Muscle of leg (tissue), 3 donors: ENCODE measurements at regions not wholly inside any gene's neighbourhood (a gene's known extent, or its start where the extent isn't known, plus 50 kb on each side); places are given as distances from the start of the nearest gene placed in this dataset.
A peak's percentile ranks its signal among the peaks of the same experiment; 100 is the strongest.

Experiments used
- DNase-seq: peaks from one replicate; pipeline ENCODE4 v3.0.0; 2013
- H3K27ac ChIP-seq: one replicate; pipeline ENCODE4 v1.5.1; 2013; ENCODE audit warnings: mild to moderate bottlenecking, low read length, control low read depth
- H3K27me3 ChIP-seq: one replicate; pipeline ENCODE4 v1.6.1; 2013; ENCODE audit warnings: low read length; ENCODE audit not compliant: control insufficient read depth, insufficient read depth
- H3K36me3 ChIP-seq: one replicate; pipeline ENCODE4 v1.6.1; 2013; ENCODE audit warnings: low read length; ENCODE audit not compliant: control insufficient read depth, insufficient read depth
- H3K4me1 ChIP-seq: one replicate; pipeline ENCODE4 v1.6.1; 2013; ENCODE audit warnings: low read length; ENCODE audit not compliant: control insufficient read depth, insufficient read depth
- H3K4me3 ChIP-seq: one replicate; pipeline ENCODE4 v1.5.1; 2013; ENCODE audit warnings: low read length, control low read depth
- H3K9me3 ChIP-seq: replicated peaks from 2 replicates; pipeline ENCODE4 v1.6.1; 2013; ENCODE audit warnings: low read depth, low read length; ENCODE audit not compliant: control insufficient read depth
- WGBS: methylation state at CpG from one replicate; pipeline ENCODE4 v1.1.5; 2013; ENCODE audit warnings: missing lambda C conversion rate; ENCODE audit not compliant: insufficient coverage; 5-methylcytosine and 5-hydroxymethylcytosine counted together

GRCh38 chr15:92565351-92566125 is 90.0 kb downstream of the FAM174B start:
- WGBS = 63% methylated on average over 3 of the region's 5 CpGs
- Histone ChIP-seq H3K36me3 (no peaks in the 10 kb centered on the region), H3K9me3 (no peaks in the 10 kb centered on the region)

GRCh38 chr15:92561754-92562153 is 93.8 kb downstream of the FAM174B start:
- peaks cover 4% of the 10 kb centered on the region for H3K4me1 ChIP-seq
- 100% methylated on average over 1 of the region's 5 CpGs for WGBS

More at GRCh38 chr15:92565351-92566125, 90.0 kb downstream of the FAM174B start:
- Histone ChIP-seq H3K27me3 (no peaks in the 10 kb centered on the region), H3K4me3 (no peak overlapping the region), H3K27ac (no peak overlapping the region), H3K4me1 (peaks cover 13% of the 10 kb centered on the region)
- no peak for DNase-seq

GRCh38 chr15:92553317-92553716 is 102.3 kb downstream of the FAM174B start:
- Histone ChIP-seq H3K4me1 (no peaks in the 10 kb centered on the region), H3K27me3 (no peaks in the 10 kb centered on the region), H3K36me3 (no peaks in the 10 kb centered on the region), H3K27ac (no peak overlapping the region), H3K4me3 (no peak overlapping the region), H3K9me3 (no peaks in the 10 kb centered on the region)
- DNase-seq = no peak
- 67% methylated on average over 1 of the region's 1 CpG for WGBS

More at GRCh38 chr15:92561754-92562153, 93.8 kb downstream of the FAM174B start:
- Histone ChIP-seq H3K27me3 (no peaks in the 10 kb centered on the region), H3K36me3 (no peaks in the 10 kb centered on the region), H3K4me3 (no peak overlapping the region), H3K27ac (no peak overlapping the region), H3K9me3 (no peaks in the 10 kb centered on the region)
- no peak for DNase-seq

GRCh38 chr15:92545996-92546395 is 109.6 kb downstream of the FAM174B start:
- no peak overlapping the region for H3K4me3 ChIP-seq
- no peak for DNase-seq
- H3K9me3 ChIP-seq = no peaks in the 10 kb centered on the region
- no peaks in the 10 kb centered on the region for H3K36me3 ChIP-seq
- no peak overlapping the region for H3K27ac ChIP-seq
- no peaks in the 10 kb centered on the region for H3K27me3 ChIP-seq
- H3K4me1 ChIP-seq = peaks cover 10% of the 10 kb centered on the region

- Histone ChIP-seq H3K36me3 (no peaks in the 10 kb centered on the region), H3K4me3 (no peak overlapping the region), H3K27ac (no peak overlapping the region), H3K9me3 (no peaks in the 10 kb centered on the region), H3K4me1 (peaks cover 16% of the 10 kb centered on the region), H3K27me3 (no peaks in the 10 kb centered on the region)
- whole genome bisulfite sequencing = 55% methylated on average over 5 of the region's 7 CpGs
- DNase-seq = peak; percentile 45
These were observed 114.0 kb downstream of the FAM174B start for GRCh38 chr15:92541291-92542200.

- DNase-seq = peak; percentile 37
- WGBS = 43% methylated on average over 2 of the region's 3 CpGs
- Histone ChIP-seq H3K9me3 (peaks cover 3% of the 10 kb centered on the region), H3K4me1 (peaks cover 16% of the 10 kb centered on the region), H3K27me3 (no peaks in the 10 kb centered on the region), H3K36me3 (no peaks in the 10 kb centered on the region), H3K4me3 (no peak overlapping the region), H3K27ac (no peak overlapping the region)
These were observed 117.5 kb downstream of the FAM174B start for GRCh38 chr15:92538115-92538514.

GRCh38 chr15:92533298-92533697 is 122.3 kb downstream of the FAM174B start:
- Histone ChIP-seq H3K36me3 (no peaks in the 10 kb centered on the region), H3K27me3 (no peaks in the 10 kb centered on the region), H3K4me3 (no peak overlapping the region), H3K4me1 (peaks cover 2% of the 10 kb centered on the region), H3K9me3 (peaks cover 3% of the 10 kb centered on the region), H3K27ac (no peak overlapping the region)
- no peak for DNase-seq
- WGBS = no CpG with 5 or more reads among the region's 2 CpGs

- H3K4me3 ChIP-seq = no peak overlapping the region
- no peak overlapping the region for H3K27ac ChIP-seq
- no peaks in the 10 kb centered on the region for H3K36me3 ChIP-seq
- DNase-seq = no peak
- 100% methylated on average over 1 of the region's 1 CpG for WGBS
- H3K4me1 ChIP-seq = peaks cover 4% of the 10 kb centered on the region
- H3K27me3 ChIP-seq = no peaks in the 10 kb centered on the region
- peaks cover 3% of the 10 kb centered on the region for H3K9me3 ChIP-seq
These were observed 124.2 kb downstream of the FAM174B start for GRCh38 chr15:92531406-92531805.

GRCh38 chr15:92528736-92529135 is 126.8 kb downstream of the FAM174B start:
- WGBS = no CpG with 5 or more reads among the region's 1 CpG

GRCh38 chr15:92527197-92527596 is 128.4 kb downstream of the FAM174B start:
- Histone ChIP-seq H3K9me3 (no peaks in the 10 kb centered on the region), H3K27ac (no peak overlapping the region), H3K27me3 (no peaks in the 10 kb centered on the region), H3K36me3 (no peaks in the 10 kb centered on the region), H3K4me3 (no peak overlapping the region), H3K4me1 (peaks cover 9% of the 10 kb centered on the region)
- peak; percentile 54 for DNase-seq
- 58% methylated on average over 2 of the region's 2 CpGs for WGBS

More at GRCh38 chr15:92528736-92529135, 126.8 kb downstream of the FAM174B start:
- Histone ChIP-seq H3K27ac (no peak overlapping the region), H3K36me3 (no peaks in the 10 kb centered on the region), H3K4me1 (peaks cover 9% of the 10 kb centered on the region), H3K9me3 (no peaks in the 10 kb centered on the region), H3K27me3 (no peaks in the 10 kb centered on the region), H3K4me3 (no peak overlapping the region)
- DNase-seq = no peak
